Activated CD8-positive, alpha-beta memory T cell treated with anti-CD3 and anti-CD28 coated beads for 1 hour (primary cell): ENCODE measurements at regions not wholly inside any gene's neighbourhood (a gene's known extent, or its start where the extent isn't known, plus 50 kb on each side); places are given as distances from the start of the nearest gene placed in this dataset.

Experiments used
- DNase-seq, 2 donors: peaks; one replicate each; pipeline ENCODE4 v3.0.0-alpha.2; 2020; ENCODE audit warnings: low read depth in 1 of 2; ENCODE audit errors: extremely low read depth in 1 of 2

DNA sequence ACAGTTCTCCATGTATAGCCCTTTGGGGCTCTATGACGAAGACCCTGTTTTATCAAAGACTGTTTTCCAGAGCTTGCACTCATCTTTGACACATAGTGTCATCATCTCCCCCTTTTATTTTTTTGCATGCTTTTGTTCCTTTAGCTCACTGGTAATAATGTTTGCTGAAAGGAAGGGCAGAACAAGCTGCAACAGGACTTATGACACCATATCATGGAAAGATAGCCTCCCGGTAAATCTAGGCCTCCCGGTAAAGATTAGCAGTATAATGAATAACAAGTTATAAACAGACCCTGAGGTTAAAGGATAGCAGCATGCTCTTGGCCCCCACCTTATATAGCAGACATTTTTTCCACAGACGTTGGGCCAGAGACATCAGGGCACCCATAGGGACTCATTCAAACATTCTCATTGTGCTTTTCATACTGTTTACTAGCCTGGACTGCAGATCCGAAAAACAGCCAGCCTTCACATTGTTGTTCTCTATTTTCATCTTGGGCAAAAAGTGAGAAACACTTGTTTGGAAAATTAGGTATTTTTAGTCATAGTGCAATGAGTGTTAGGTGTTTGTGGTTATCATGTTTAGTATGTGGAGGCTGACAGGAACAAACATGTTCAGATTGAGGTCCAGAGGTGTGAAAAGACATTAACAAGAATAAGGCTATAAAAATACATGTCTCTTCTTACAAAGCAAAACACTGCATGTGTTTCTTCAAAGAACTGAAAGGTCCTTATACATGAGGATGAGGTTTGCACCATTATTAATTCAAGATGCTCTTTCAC lies 136.9 kb upstream of the SPRY2 start:
- no peak for DNase-seq

GRCh38 chr13:80476953-80477352 lies 136.0 kb upstream of the SPRY2 start:
- no peak for DNase-seq

GRCh38 chr13:80475718-80476117 lies 134.8 kb upstream of the SPRY2 start:
- DNase-seq: no peak

DNA sequence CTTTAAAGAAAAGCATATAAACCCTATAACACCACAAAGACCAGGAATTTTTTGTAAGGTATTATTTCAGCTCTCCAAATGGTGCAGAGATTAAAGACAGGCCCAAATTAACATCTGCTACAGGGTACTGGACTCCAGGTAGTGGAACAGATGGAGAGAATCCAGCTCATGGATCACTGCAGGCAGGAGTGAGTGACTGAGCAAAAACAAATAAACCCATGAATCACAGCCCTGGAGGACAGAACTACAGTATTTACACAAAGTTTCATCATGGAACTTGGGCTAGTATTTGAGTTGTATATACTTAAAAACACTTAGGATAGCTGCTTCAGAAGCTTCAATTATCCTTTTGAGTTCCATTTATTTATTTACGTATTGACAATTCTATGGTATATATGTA lies 132.8 kb upstream of the SPRY2 start:
- no peak for DNase-seq

DNA sequence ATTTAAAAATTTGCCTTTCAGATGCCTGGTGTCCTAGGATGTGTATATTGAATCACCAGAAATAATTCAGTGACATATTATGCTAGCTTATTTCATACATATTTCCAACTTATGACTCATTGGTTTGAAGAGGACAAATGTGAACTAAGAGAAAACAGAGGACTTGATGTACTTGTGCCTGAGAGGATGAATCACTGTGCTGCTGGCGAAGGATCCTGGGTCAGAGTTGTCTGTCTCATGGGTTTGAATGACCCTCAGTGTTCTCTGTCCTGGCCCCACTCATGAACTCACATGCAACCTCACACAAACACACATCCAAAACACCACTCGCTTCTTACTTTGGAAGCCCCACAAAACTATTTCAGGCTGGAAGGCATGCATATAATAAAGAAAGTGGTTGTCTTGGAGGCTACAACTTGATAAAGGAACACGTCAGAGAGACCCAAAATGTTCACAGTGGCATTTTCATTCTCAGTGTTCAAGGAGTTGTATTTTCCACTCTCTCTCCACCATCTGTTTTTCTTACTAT lies 129.0 kb upstream of the SPRY2 start:
- no peak for DNase-seq

- DNase-seq: no peak
Observed at GRCh38 chr13:80469105-80469852, 128.4 kb upstream of the SPRY2 start.

GRCh38 chr13:80465321-80465720 lies 124.4 kb upstream of the SPRY2 start:
- no peak for DNase-seq

DNA sequence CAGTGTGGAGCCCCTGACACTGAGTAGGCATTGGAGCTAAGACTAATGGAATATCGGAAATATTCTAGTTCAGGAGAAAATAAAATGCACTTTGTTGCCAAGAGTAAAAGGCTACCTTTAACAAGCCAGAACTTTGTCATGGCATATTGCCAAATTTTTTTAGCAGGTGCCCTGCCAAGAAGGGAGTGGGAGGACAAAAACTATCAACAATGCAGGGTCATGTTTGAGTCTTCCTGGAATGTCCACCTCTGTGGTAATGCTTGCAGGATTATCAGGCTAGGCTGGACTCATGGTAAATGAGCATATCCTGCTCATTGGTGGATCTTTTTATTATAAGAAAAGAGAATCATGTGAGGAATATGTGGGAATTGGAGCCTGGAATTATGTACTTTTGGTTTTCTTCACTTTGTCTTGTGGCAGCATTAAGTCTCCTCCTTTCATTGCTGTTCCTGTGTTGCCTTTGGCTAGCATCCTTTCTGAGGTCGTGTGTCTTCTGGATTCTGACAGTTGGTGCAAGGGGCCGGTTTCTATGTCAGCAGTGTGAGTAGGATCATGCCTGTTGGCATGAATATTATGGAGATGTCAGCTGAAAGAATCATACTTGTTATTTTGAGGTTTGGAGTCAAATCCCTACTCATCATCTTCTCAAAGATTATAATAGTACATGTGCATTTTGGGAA lies 122.9 kb upstream of the SPRY2 start:
- DNase-seq: no peak

DNA sequence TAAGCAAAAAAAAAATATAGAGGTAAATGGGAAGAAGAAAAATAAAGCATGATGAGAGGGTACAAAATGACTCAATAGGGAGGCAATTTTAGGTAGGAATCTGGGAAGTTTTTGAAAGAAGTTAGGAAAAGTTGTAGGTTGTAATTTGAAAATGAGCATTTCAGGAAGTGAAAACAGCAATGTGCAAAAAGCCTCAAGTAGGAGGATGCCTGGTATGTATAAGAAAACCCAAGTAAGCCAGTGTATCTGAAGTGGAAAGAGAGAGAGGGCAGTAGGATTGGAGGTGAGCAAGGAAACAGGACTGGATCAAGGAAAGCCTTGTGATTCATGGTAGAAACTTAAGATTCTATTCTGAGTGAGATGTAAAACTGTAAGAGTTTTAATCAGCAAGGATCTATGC lies 121.6 kb upstream of the SPRY2 start:
- DNase-seq: no peak

GRCh38 chr13:80462037-80462436 lies 121.1 kb upstream of the SPRY2 start:
- no peak for DNase-seq

DNA sequence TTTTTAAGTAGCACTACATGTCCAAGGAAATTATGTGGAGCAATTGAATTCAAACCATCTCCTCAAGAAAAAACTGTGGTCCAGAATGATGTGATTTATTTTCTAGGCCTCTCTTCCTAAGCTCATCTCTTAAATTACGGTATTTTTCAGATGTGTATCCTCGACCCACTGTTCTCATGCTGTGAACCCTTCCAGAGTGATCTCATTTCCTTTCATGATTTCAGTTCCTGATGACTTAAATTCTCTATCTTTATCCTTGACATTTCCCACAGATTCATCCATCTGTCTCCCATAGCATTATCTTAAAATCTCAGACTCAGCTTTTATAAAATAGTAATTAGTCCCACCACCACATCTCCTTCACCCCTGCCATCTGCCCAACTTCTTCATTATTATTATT lies 117.6 kb upstream of the SPRY2 start:
- DNase-seq: no peak

DNA sequence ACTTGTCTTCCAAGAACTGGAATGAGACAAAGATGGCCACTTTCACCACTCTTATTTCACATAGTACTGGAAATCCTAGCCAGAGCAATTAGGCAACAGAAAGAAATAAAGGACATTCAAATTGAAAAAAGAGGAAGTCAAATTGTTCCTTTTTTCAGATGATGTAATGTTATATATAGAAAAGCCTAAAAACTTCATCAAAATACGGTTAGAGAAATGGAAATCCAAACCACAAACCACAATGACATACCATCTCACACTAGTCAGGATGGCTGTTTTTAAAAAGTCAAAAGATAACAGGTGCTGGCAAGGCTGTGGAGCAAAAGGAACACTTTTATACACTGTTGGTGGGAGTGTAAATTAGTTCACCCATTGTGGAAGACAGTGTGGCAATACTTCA lies 113.3 kb upstream of the SPRY2 start:
- DNase-seq: no peak

DNA sequence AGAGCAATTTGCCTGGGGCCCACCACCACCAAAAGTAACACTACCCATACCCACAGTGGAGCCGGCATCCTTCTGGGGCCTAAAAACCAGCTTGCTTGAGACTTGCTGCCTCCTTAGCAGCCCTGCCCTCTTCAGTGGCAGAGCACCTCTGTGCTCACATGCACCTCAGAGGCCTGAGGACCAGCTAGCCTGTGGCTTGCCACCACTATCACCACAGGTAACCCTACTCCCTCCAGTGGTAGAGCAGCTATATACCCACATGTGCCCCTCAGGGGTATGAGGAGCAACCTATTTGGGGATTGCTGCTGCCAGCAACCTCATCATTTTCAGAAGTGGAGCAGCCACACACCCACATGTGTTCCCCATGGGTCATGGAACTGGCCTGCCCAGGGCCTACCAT lies 111.4 kb upstream of the SPRY2 start:
- DNase-seq: no peak

- DNase-seq: no peak
Observed at GRCh38 chr13:80451641-80452040, 110.7 kb upstream of the SPRY2 start.

DNA sequence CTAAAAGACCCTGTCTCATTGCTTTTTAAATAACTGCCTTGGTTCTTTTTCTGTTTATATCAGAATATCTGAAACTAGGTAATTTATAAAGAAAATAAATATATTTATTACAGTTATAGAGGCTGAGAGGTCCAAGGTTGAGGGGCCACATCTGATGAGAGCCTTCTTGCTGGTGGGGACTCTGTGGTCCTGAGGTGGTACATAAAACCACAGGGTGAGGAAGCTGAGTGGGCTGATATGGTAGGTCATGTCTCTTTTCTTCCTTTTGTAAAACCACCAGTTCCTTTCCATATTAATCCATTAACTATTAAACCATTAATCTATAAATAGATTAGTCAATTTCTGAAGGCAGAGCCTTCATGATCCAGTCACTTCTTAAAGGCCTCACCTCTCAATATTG lies 109.5 kb upstream of the SPRY2 start:
- no peak for DNase-seq

DNA sequence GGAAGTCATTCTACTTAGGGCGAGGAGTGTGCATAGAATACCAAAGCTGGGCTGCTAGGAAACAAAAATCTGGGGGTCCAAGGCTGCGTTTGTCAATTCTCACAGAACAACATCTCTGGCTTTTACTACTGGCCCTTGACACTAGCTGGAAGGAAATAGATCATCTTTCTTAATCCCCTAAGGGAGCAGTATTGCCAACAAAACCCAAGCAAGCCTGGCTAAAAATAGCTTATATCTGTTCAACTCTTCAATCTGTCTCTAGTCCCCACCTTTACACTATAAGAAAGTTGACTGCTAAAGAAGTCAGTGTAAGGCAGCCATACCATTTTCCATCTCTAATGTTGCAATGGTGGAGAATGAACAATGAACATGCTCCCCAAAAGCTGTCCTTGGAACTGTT lies 107.8 kb upstream of the SPRY2 start:
- DNase-seq: no peak

GRCh38 chr13:80447747-80448146 lies 106.8 kb upstream of the SPRY2 start:
- no peak for DNase-seq

DNA sequence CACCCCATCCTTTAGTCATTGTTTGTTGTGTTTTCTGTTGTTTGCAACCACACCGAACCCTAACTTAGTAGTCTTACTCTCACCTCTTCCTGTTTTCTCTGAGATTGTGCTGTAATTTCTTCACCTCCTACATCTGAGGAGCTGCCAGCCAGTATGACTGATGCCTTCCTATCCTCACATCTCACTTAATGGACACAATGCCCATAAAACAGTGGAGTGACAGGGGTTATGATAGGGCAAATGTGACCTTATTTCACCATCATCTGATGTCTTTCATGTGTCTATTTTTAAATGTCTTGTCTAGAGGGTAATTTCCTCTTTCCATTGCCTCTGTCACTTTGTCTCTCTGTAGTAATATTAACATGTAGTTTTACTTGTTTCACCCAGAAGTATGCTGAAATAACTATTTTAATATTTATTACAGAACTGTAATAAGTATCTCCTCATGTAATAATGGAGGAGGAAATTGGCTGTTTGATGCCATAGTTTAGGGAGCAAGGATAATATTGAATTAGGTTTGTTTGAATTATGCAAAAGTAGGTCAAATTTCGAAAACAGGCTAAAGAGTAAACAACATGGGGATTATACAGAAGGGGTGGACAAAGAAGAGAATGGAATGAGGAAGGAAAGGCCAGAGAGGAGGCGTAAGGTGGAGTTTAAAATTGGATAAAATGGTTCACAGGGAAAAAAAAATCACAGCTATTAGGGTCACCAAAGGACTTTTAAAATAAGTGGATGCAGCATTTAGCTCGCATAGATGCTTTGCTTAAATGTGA lies 103.5 kb upstream of the SPRY2 start:
- no peak for DNase-seq

DNA sequence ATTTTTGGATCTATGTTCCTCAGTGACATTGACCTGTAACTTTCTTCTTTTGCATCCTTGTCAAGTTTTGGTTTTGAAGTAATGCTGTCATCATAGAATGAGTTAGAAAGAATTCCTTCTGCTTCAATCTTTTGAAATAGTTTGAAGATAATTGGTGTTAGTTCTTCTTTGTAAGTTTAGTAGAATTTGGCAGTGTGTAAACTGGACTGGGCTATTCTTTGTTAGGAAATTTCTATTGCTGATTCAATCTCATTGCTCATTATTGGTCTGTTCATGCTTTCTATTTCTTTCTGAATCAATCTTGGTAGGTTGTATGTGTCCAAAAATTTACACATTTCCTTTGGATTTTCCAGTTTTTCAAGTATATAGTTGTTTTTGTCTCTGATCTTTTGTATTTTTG lies 101.7 kb upstream of the SPRY2 start:
- DNase-seq: no peak

DNA sequence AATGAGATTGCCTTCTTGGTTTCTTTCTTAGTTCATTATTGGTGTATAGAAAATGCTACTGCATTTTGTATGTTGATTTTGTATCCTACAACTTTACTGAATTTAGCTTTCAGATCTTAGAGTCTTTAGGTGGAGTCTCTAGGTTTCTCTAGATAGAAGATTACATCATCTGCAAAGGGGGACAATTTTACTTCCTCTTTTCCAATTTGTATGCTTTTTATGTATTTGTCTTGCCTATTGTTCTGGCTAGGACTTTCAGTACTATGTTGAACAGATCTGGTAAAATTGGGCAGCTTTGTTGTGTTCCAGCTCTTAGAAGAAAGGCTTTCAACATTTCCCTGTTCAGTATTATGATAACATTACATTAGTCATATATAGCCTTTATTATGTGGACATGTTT lies 101.0 kb upstream of the SPRY2 start:
- no peak for DNase-seq

- DNase-seq: no peak
Observed at GRCh38 chr13:80438521-80438920, 97.6 kb upstream of the SPRY2 start.
